ENCODE measurements at regions not wholly inside any gene's neighbourhood (a gene's known extent, or its start where the extent isn't known, plus 50 kb on each side); places are given as distances from the start of the nearest gene placed in this dataset.
A peak's percentile ranks its signal among the peaks of the same experiment; 100 is the strongest.
"Not testable (repeated sequence)": the region's sequence is repeated elsewhere in the genome, so short reads cannot be mapped to it uniquely, and the experiment has no call there.

DNA sequence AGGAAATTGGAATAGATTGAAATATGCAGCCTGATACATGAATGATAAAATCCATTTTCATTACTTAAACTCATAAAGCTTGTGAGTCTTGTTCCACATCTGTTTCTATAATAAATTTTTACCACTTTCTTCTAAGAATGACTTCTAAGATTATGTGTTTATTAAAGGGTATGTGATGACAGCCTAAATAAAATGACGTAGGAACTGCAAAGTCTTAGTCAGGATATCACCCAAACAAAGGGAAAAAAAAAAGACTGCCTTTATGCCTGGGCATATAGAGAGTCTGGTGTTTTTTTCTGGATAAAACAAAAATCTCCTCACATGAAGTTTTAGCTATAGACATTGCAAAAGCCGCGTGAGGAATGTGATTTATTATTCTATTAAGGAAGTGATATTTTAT is 844.0 kb downstream of the DIPK2A start:
- no peak for DNase-seq (ENCODE audit: low read depth)
- H3K4me3 ChIP-seq (ENCODE audit: control insufficient read depth, low read depth, low read length), result no peak overlapping the region
- TF ChIP-seq, protein P1, sequence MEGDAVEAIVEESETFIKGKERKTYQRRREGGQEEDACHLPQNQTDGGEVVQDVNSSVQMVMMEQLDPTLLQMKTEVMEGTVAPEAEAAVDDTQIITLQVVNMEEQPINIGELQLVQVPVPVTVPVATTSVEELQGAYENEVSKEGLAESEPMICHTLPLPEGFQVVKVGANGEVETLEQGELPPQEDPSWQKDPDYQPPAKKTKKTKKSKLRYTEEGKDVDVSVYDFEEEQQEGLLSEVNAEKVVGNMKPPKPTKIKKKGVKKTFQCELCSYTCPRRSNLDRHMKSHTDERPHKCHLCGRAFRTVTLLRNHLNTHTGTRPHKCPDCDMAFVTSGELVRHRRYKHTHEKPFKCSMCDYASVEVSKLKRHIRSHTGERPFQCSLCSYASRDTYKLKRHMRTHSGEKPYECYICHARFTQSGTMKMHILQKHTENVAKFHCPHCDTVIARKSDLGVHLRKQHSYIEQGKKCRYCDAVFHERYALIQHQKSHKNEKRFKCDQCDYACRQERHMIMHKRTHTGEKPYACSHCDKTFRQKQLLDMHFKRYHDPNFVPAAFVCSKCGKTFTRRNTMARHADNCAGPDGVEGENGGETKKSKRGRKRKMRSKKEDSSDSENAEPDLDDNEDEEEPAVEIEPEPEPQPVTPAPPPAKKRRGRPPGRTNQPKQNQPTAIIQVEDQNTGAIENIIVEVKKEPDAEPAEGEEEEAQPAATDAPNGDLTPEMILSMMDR (conservative IDR thresholded peaks at IDR 0.05; ENCODE audit: control insufficient read depth, insufficient read depth, low read depth, low read length), result no peak

- H3K4me3 ChIP-seq (ENCODE audit: control insufficient read depth, low read depth, low read length), result no peak overlapping the region
- DNase-seq (ENCODE audit: low read depth), result peak; percentile 5
- TF ChIP-seq, protein P1 (conservative IDR thresholded peaks at IDR 0.05; ENCODE audit: control insufficient read depth, insufficient read depth, low read depth, low read length), result no peak
Measured at GRCh38 chr3:144816323-144816722, 844.7 kb downstream of the DIPK2A start.

DNA sequence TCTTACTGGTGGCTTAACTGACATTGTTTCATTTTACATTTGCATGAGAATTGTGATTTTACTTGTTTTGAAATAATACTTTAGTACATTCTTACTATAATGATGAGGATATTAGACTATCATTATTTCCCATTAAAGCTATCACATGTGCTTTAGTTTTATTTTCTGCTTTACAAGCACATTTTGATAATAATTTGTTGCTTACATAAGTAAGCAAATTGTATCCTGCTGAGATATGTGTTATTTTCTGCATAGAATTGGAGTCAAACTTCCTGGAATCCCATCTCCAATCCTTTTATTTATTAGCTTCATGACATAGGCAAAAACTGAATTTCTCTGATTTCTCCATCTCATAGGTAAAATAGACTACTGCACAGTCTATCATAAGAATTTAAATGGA is 847.4 kb downstream of the DIPK2A start:
- DNase-seq (ENCODE audit: low read depth), result no peak
- TF ChIP-seq, protein P1 (conservative IDR thresholded peaks at IDR 0.05; ENCODE audit: control insufficient read depth, insufficient read depth, low read depth, low read length), result no peak
- H3K4me3 ChIP-seq (ENCODE audit: control insufficient read depth, low read depth, low read length), result no peak overlapping the region

DNA sequence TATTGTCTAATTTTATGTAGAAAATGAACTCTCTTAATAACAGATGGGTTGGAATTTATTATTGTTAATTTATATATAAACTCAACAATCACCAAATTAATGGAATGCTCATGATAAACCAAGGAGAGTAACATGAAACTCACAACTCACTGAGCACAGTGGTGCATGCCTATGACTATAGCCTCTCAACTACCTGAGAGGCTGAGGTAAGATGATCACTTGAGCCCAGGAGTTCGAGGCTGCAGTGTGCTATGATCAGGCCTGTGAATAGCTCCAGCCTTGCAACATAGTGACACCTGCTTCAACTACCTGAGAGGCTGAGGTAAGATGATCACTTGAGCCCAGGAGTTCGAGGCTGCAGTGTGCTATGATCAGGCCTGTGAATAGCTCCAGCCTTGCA is 848.6 kb downstream of the DIPK2A start:
- DNase-seq (ENCODE audit: low read depth); H3K4me3 ChIP-seq (ENCODE audit: control insufficient read depth, low read depth, low read length): not testable (repeated sequence)

DNA sequence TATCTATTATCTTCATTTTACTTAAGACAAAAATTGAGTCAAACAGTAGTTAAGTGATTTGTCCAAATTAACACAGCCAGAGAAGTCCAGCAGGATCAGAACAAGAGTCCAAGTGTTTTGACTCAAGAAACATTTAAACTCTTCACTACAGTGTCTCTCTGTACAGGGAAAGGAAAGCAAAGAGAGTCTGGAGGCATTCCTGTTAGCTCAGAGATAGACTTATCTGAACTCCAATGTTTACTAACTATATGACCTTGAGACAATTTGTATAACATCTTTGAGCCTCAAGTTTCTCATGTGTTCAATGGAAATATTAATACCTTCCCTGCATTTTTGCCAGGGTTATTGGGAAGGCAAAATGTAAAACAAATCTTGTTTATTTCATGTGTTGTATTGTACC is 849.1 kb downstream of the DIPK2A start:
- TF ChIP-seq, protein P1 (conservative IDR thresholded peaks at IDR 0.05; ENCODE audit: control insufficient read depth, insufficient read depth, low read depth, low read length), result no peak
- DNase-seq (ENCODE audit: low read depth), result no peak
- no peak overlapping the region for H3K4me3 ChIP-seq (ENCODE audit: control insufficient read depth, low read depth, low read length)

DNA sequence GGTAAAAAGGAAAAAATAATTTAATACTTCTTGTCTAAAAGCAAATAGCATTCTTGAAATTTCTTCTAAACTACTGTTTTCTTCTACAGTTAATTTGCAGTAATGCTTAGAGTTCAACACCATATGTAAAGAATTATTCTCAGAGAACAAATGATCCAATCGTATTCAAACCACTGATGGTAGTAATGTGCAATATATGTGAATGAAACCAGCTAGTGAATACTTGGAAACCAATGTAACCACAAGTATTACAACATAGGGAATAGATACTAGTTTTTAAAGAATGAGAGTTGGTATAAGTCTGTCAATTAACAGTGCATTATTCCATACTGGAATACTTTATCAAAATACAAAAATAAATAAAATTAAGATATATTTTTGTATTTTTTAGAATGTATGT is 850.0 kb downstream of the DIPK2A start:
- TF ChIP-seq, protein P1 (conservative IDR thresholded peaks at IDR 0.05; ENCODE audit: control insufficient read depth, insufficient read depth, low read depth, low read length), result no peak
- peak; percentile 85 for DNase-seq (ENCODE audit: low read depth)
- no peak overlapping the region for H3K4me3 ChIP-seq (ENCODE audit: control insufficient read depth, low read depth, low read length)

- no peak overlapping the region for H3K4me3 ChIP-seq (ENCODE audit: control insufficient read depth, low read depth, low read length)
- TF ChIP-seq, protein P1 (conservative IDR thresholded peaks at IDR 0.05; ENCODE audit: control insufficient read depth, insufficient read depth, low read depth, low read length), result no peak
- peak; percentile 3 for DNase-seq (ENCODE audit: low read depth)
Measured at GRCh38 chr3:144822671-144823070, 851.0 kb downstream of the DIPK2A start.
